Prostate gland (tissue), 2 donors: ENCODE measurements at regions not wholly inside any gene's neighbourhood (a gene's known extent, or its start where the extent isn't known, plus 50 kb on each side); places are given as distances from the start of the nearest gene placed in this dataset.

Experiments
- DNase-seq: peaks from one replicate; pipeline ENCODE4 v3.0.0-alpha.2; 2019; ENCODE audit warnings: low spot score
- H3K27ac ChIP-seq, 2 donors: fragments of 200-600 bp; sonication (generic); 2 replicates each; pipeline ENCODE4 v1.5.1; 2017 to 2019
- H3K27me3 ChIP-seq: fragments of 200-600 bp; sonication (generic); replicated peaks from 2 replicates; pipeline ENCODE4 v1.5.1; 2019; ENCODE audit not compliant: insufficient read depth
- H3K36me3 ChIP-seq, 2 donors: fragments of 200-600 bp; sonication (generic); 1 replicate in 1 of 2; 2 replicates in 1 of 2; pipeline versions ENCODE4 v1.5.1 to v1.8.1; 2017 to 2019
- H3K4me1 ChIP-seq: fragments of 200-600 bp; sonication (generic); replicated peaks from 2 replicates; pipeline ENCODE4 v1.5.1; 2019
- H3K4me3 ChIP-seq, 2 donors: fragments of 200-600 bp; sonication (generic); 2 replicates each; pipeline ENCODE4 v1.5.1; 2017 to 2019
- H3K9me3 ChIP-seq: fragments of 200-600 bp; sonication (generic); 2 replicates; pipeline ENCODE4 v1.5.1; 2017
- POLR2A ChIP-seq: fragments of 450-650 bp; IDR thresholded peaks from one replicate; pipeline ENCODE4 v1.6.1; 2016; ENCODE audit warnings: antibody characterized with exemption, mild to moderate bottlenecking
- POLR2AphosphoS5 ChIP-seq: sonication (generic); formaldehyde crosslinking; IDR thresholded peaks from one replicate; pipeline ENCODE4 v1.6.1; 2017; ENCODE audit warnings: antibody characterized with exemption
- WGBS: methylation state at CpG from one replicate; pipeline ENCODE4 v1.1.5; 2018; 5-methylcytosine and 5-hydroxymethylcytosine counted together
- intact Hi-C: fragments of 100-400 bp; cut with DNase I; formaldehyde crosslinking; loops from one replicate; pipeline ENCODE4 v1.14.2; 2022
- TF ChIP-seq, protein P1 (sequence below), 4 experiments: fragments of 200-600 bp in 2 of 4; fragments of 450-650 bp in 2 of 4; sonication (generic) in 2 of 4; IDR thresholded peaks; 1 replicate in 3 of 4; 2 replicates in 1 of 4; pipeline ENCODE4 v1.5.1; 2016 to 2019; ENCODE audit warnings: antibody characterized with exemption in 4 of 4, mild to moderate bottlenecking in 2 of 4, moderate library complexity in 2 of 4

DNA sequence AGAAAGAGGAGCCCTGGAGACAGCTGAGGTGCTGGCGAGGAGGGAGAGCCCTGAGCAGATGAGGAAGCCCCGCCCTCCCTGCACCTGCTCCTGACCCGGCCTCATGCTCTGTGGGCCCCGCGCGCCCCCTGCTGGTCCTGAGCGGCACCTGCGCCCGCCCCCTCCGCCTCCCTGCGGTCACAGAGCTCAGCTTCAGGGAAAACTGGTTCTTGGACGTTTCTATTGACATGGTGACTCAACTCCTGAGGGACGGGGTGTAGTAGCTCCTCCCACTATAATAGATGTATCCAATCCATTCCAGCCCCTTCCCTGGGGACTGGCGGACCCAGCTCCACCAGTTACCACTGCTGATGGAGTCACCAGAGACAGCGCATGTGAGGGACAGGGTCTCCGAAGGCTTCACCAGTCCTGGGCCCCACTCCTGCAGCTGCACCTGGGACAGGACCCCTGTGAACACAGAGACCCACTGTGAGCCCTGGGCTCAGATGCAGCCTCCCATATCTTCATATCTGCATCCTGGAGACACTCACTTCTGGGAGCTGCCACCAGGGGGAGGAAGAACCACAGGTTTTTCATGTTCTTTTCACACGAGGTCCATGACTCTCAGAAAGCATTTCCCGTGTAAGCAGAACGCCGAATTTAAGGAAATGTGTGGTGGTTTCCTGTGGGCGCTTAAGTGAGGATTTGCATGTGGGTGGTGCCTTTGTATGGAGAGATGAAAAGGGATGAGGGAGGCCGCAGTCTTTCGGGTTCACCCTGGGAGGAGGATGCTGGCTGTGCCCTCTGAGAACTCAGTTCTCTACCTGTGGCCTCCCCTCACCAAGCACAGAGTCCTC, 1346.4 kb downstream of the TMEM121 start:
- H3K36me3 ChIP-seq = no peaks in the 10 kb centered on the region
- TF ChIP-seq POLR2AphosphoS5 = peak; percentile 61
- TF ChIP-seq, protein P1, sequence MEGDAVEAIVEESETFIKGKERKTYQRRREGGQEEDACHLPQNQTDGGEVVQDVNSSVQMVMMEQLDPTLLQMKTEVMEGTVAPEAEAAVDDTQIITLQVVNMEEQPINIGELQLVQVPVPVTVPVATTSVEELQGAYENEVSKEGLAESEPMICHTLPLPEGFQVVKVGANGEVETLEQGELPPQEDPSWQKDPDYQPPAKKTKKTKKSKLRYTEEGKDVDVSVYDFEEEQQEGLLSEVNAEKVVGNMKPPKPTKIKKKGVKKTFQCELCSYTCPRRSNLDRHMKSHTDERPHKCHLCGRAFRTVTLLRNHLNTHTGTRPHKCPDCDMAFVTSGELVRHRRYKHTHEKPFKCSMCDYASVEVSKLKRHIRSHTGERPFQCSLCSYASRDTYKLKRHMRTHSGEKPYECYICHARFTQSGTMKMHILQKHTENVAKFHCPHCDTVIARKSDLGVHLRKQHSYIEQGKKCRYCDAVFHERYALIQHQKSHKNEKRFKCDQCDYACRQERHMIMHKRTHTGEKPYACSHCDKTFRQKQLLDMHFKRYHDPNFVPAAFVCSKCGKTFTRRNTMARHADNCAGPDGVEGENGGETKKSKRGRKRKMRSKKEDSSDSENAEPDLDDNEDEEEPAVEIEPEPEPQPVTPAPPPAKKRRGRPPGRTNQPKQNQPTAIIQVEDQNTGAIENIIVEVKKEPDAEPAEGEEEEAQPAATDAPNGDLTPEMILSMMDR (IDR thresholded peaks at IDR 0.05) = peak; percentile 33 to 78 (median 58)
- no peak for TF ChIP-seq POLR2A
- WGBS = 56% methylated on average over 23 of the region's 23 CpGs
- intact Hi-C loops = no loop called here
- peak; percentile 67 for DNase-seq
- no peaks in the 10 kb centered on the region for H3K27me3 ChIP-seq
- H3K9me3 ChIP-seq = no peaks in the 10 kb centered on the region
- peak overlapping the region in 1 of 2 donors; percentile 15 for H3K27ac ChIP-seq
- no peak overlapping the region for H3K4me3 ChIP-seq
- H3K4me1 ChIP-seq = no peaks in the 10 kb centered on the region

DNA sequence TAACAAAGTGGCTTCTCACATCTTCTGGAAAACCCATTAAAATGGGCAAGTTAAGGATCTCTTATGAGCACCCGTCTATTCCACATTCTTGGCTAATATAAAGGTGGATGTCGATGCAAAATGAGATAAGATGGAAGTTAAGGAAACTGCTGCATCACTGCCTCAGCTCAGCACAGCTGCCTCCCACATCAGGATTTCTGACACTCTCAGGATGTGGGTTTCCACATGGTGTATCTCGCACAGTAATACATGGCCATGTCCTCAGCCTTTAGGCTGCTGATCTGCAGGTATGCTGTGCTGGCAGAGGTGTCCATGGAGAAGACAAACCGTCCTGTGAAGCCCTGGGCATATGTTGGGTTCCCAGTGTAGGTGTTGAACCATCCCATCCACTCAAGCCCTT, 1348.0 kb downstream of the TMEM121 start:
- intact Hi-C loops = no loop called here
- WGBS = 31% methylated on average over 4 of the region's 4 CpGs
- Histone ChIP-seq H3K27me3 (no peaks in the 10 kb centered on the region), H3K27ac (no peak overlapping the region), H3K4me1 (no peaks in the 10 kb centered on the region), H3K9me3 (no peaks in the 10 kb centered on the region), H3K4me3 (no peak overlapping the region), H3K36me3 (no peaks in the 10 kb centered on the region)
- DNase-seq = no peak
- TF ChIP-seq, protein P1 (IDR thresholded peaks at IDR 0.05) = no peak
- TF ChIP-seq POLR2A = no peak

DNA sequence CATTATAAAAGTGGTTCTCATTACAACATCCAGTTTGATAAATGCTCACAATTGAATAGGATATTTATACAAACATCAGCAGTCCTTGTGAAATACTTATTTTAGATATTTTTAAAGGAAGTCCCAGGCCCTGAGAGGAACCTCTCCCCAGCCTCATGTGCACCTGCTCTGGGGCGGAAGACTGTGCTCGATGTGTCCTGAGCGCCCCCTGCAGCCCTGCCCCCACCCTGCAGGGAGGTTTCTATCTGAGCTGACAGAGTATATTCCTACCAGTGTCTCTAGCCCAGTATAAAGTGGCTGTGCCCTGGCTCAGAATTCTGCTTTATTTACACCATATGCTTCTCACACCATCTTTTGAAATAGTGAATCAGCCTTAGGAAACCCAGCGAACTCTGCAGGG, 1349.1 kb downstream of the TMEM121 start:
- intact Hi-C loops = no loop called here
- Histone ChIP-seq H3K9me3 (no peaks in the 10 kb centered on the region), H3K27me3 (no peaks in the 10 kb centered on the region), H3K27ac (no peak overlapping the region), H3K36me3 (no peaks in the 10 kb centered on the region), H3K4me3 (no peak overlapping the region), H3K4me1 (no peaks in the 10 kb centered on the region)
- 41% methylated on average over 4 of the region's 4 CpGs for WGBS
- no peak for TF ChIP-seq POLR2AphosphoS5
- TF ChIP-seq POLR2A = no peak
- TF ChIP-seq, protein P1 (IDR thresholded peaks at IDR 0.05) = no peak
- no peak for DNase-seq

DNA sequence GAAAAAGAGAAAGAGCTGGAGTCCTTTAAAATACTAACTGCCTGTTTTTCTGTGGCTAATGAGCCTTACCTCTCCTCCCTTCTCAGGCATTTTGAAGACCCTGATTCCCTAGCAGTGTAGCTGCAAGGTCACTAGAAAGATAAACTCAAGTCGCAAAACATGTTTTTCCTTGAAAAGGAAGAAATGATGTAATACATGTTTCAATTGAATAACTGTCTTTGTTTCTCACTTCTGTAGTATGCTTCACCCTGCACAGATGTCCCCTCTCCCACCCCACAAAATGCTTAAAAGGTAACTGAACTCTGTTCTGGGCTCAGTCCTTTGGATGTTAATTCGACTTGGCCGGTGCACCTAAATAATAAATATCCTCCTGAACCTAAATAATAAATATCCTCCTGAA, 1350.3 kb downstream of the TMEM121 start:
- Histone ChIP-seq H3K4me1 (no peaks in the 10 kb centered on the region), H3K27me3 (no peaks in the 10 kb centered on the region), H3K27ac (no peak overlapping the region), H3K4me3 (no peak overlapping the region), H3K36me3 (no peaks in the 10 kb centered on the region), H3K9me3 (no peaks in the 10 kb centered on the region)
- intact Hi-C loops = no loop called here
- WGBS = 70% methylated on average over 3 of the region's 3 CpGs
- TF ChIP-seq, protein P1 (IDR thresholded peaks at IDR 0.05) = no peak
- TF ChIP-seq POLR2AphosphoS5 (no peak), POLR2A (no peak)
- DNase-seq = no peak

DNA sequence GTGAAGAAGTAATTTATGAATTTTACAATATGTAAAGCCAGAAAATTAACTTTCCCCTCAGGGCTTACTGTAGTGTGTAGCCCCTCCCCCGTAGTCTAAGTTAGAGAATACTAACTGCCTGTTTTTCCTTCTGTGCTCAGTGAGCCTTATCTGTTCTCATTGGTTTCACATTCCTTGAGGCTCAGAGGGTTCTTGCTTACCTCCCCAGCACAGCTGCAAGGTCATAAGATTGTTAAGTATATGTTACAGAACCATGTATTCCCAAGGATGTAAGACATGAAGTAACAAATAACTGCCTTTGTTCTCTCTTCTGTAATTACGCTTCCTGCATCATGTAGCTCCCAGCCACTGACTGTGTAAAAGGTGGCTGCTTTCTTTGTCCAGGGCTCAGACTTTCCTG, 1351.1 kb downstream of the TMEM121 start:
- Histone ChIP-seq H3K27ac (no peak overlapping the region), H3K27me3 (no peaks in the 10 kb centered on the region), H3K4me3 (no peak overlapping the region), H3K36me3 (no peaks in the 10 kb centered on the region), H3K4me1 (no peaks in the 10 kb centered on the region), H3K9me3 (no peaks in the 10 kb centered on the region)
- intact Hi-C loops = no loop called here
- DNase-seq = no peak
- TF ChIP-seq, protein P1 (IDR thresholded peaks at IDR 0.05) = no peak
- TF ChIP-seq POLR2A (no peak), POLR2AphosphoS5 (no peak)
- WGBS = 68% methylated on average over 2 of the region's 2 CpGs
